GM21723 (cell line): ENCODE measurements at regions not wholly inside any gene's neighbourhood (a gene's known extent, or its start where the extent isn't known, plus 50 kb on each side); places are given as distances from the start of the nearest gene placed in this dataset.
"Not testable (repeated sequence)": the region's sequence is repeated elsewhere in the genome, so short reads cannot be mapped to it uniquely, and the experiment has no call there.

Source experiments
- ATAC-seq: cut with Tn5 transposase; IDR thresholded peaks from one replicate; pipeline ENCODE4 v1.9.1; 2021; ENCODE audit warnings: mild to moderate bottlenecking, moderate library complexity; ENCODE audit not compliant: unreplicated experiment

- ATAC-seq = no peak
These were observed 130.4 kb downstream of the MTERF1 start for GRCh38 chr7:91750091-91750490.

- no peak for ATAC-seq
These were observed 128.4 kb downstream of the MTERF1 start for GRCh38 chr7:91752102-91752501.

GRCh38 chr7:91754280-91754679, 126.2 kb downstream of the MTERF1 start:
- ATAC-seq = not testable (repeated sequence)

GRCh38 chr7:91755121-91755520, 125.4 kb downstream of the MTERF1 start:
- not testable (repeated sequence) for ATAC-seq

GRCh38 chr7:91759205-91759863, 121.2 kb downstream of the MTERF1 start:
- ATAC-seq = no peak

- ATAC-seq = no peak
These were observed 112.7 kb downstream of the MTERF1 start for GRCh38 chr7:91767820-91768219.

- ATAC-seq = no peak
These were observed 109.1 kb downstream of the MTERF1 start for GRCh38 chr7:91771394-91771793.

GRCh38 chr7:91771921-91772815, 108.3 kb downstream of the MTERF1 start:
- no peak for ATAC-seq

GRCh38 chr7:91776171-91776570, 104.3 kb downstream of the MTERF1 start:
- ATAC-seq = no peak

GRCh38 chr7:91777522-91777921, 103.0 kb downstream of the MTERF1 start:
- ATAC-seq = no peak

GRCh38 chr7:91778416-91778815, 102.1 kb downstream of the MTERF1 start:
- ATAC-seq = no peak

- no peak for ATAC-seq
These were observed 100.0 kb downstream of the MTERF1 start for GRCh38 chr7:91780521-91780920.

GRCh38 chr7:91784469-91784868, 96.0 kb downstream of the MTERF1 start:
- no peak for ATAC-seq

GRCh38 chr7:91787931-91788330, 92.6 kb downstream of the MTERF1 start:
- no peak for ATAC-seq

- ATAC-seq = no peak
These were observed 91.4 kb downstream of the MTERF1 start for GRCh38 chr7:91789086-91789485.

GRCh38 chr7:91789558-91789957, 90.9 kb downstream of the MTERF1 start:
- ATAC-seq = no peak

GRCh38 chr7:91790646-91791045, 89.9 kb downstream of the MTERF1 start:
- not testable (repeated sequence) for ATAC-seq

GRCh38 chr7:91796122-91796521, 84.4 kb downstream of the MTERF1 start:
- no peak for ATAC-seq

- ATAC-seq = no peak
These were observed 82.1 kb downstream of the MTERF1 start for GRCh38 chr7:91798425-91798824.

- no peak for ATAC-seq
These were observed 80.1 kb downstream of the MTERF1 start for GRCh38 chr7:91800389-91800788.

- no peak for ATAC-seq
These were observed 79.0 kb downstream of the MTERF1 start for GRCh38 chr7:91801331-91801983.

- no peak for ATAC-seq
These were observed 69.3 kb downstream of the MTERF1 start for GRCh38 chr7:91811236-91811635.
